H1 (cell line): ENCODE measurements at regions not wholly inside any gene's neighbourhood (a gene's known extent, or its start where the extent isn't known, plus 50 kb on each side); places are given as distances from the start of the nearest gene placed in this dataset.

ENCODE experiments used
- CTCF ChIA-PET: fragments of 300-600 bp; sonication (Branson Sonifier 250); formaldehyde crosslinking; loops from one replicate; lab custom pipeline; 2021; ENCODE audit not compliant: partially characterized antibody; lab: Charles Lee
- POLR2A ChIA-PET: fragments of 300-600 bp; sonication (Branson Sonifier 250); formaldehyde crosslinking; loops from one replicate; lab custom pipeline; 2021; ENCODE audit warnings: inconsistent platforms; ENCODE audit not compliant: partially characterized antibody; lab: Charles Lee
- DNase-seq, 2 experiments: peaks; one replicate each; pipeline versions ENCODE4 v3.0.0 to v3.0.0-alpha.2; 2010 to 2022; ENCODE audit warnings: low spot score in 2 of 2, low read depth in 1 of 2, mixed read lengths in 1 of 2
- FAIRE-seq: peaks from 2 replicates; lab custom pipeline; 2011; peaks lifted over from hg19 to GRCh38; lab: Jason Lieb, UNC
- H2AFZ ChIP-seq: 2 replicates; pipeline ENCODE4 v1.8.1; 2012; ENCODE audit warnings: low read length, inconsistent platforms
- H2AK5ac ChIP-seq: 2 replicates; pipeline ENCODE4 v1.6.1; 2013; ENCODE audit warnings: low read depth, low read length
- H2BK120ac ChIP-seq: replicated peaks from 2 replicates; pipeline ENCODE3; 2013; ENCODE audit warnings: low read depth, low read length, inconsistent platforms
- H2BK12ac ChIP-seq: 2 replicates; pipeline ENCODE4 v1.6.1; 2013; ENCODE audit warnings: low read depth, low read length
- H2BK15ac ChIP-seq: 2 replicates; pipeline ENCODE4 v1.6.1; 2013; ENCODE audit warnings: low read length
- H2BK20ac ChIP-seq: 2 replicates; pipeline ENCODE4 v1.6.1; 2013; ENCODE audit warnings: low read length
- H2BK5ac ChIP-seq: 2 replicates; pipeline ENCODE4 v1.6.1; 2013; ENCODE audit warnings: low read depth, low read length
- H3K14ac ChIP-seq: 2 replicates; pipeline ENCODE4 v1.6.1; 2013; ENCODE audit warnings: inconsistent platforms; ENCODE audit not compliant: insufficient read length
- H3K18ac ChIP-seq: 2 replicates; pipeline ENCODE4 v1.6.1; 2013; ENCODE audit warnings: low read length; ENCODE audit errors: extremely low read depth
- H3K23ac ChIP-seq: 2 replicates; pipeline ENCODE4 v1.6.1; 2013; ENCODE audit warnings: inconsistent platforms; ENCODE audit not compliant: insufficient read length
- H3K23me2 ChIP-seq: 2 replicates; pipeline ENCODE4 v1.6.1; 2013; ENCODE audit warnings: low read depth, low read length
- H3K27ac ChIP-seq: 2 replicates; pipeline ENCODE4 v1.6.1; 2011; ENCODE audit warnings: low read depth, low read length, inconsistent platforms
- H3K27me3 ChIP-seq, 4 experiments: replicated peaks in 1 of 4; 1 replicate in 1 of 4; 2 replicates in 3 of 4; pipeline versions ENCODE4 v1.6.1 to v1.8.1; 2011 to 2013; ENCODE audit warnings: low read length in 3 of 4, mild to moderate bottlenecking in 3 of 4, inconsistent platforms in 2 of 4, mixed read lengths in 2 of 4, moderate library complexity in 1 of 4; ENCODE audit not compliant: control insufficient read depth in 3 of 4, insufficient read depth in 3 of 4; ENCODE audit errors: extremely low read depth in 1 of 4
- H3K36me3 ChIP-seq, 4 experiments: 2 replicates each; pipeline versions ENCODE4 v1.6.1 to v1.8.1; 2011 to 2013; ENCODE audit warnings: mild to moderate bottlenecking in 4 of 4, low read length in 3 of 4, moderate library complexity in 2 of 4, control low read depth in 1 of 4, inconsistent platforms in 1 of 4; ENCODE audit not compliant: insufficient read depth in 4 of 4, control insufficient read depth in 2 of 4
- H3K4ac ChIP-seq: replicated peaks from 2 replicates; pipeline ENCODE3; 2013; ENCODE audit warnings: low read length, low read depth, mixed read lengths, inconsistent platforms; ENCODE audit not compliant: insufficient read length
- H3K4me1 ChIP-seq, 4 experiments: replicated peaks in 1 of 4; 1 replicate in 1 of 4; 2 replicates in 3 of 4; pipeline versions ENCODE4 v1.6.1 to v1.8.1; 2011 to 2013; ENCODE audit warnings: low read length in 3 of 4, inconsistent platforms in 2 of 4, mixed read lengths in 1 of 4; ENCODE audit not compliant: insufficient read depth in 4 of 4, control insufficient read depth in 3 of 4
- H3K4me2 ChIP-seq, 2 experiments: 2 replicates each; pipeline versions ENCODE4 v1.6.1 to v1.8.1; 2011 to 2013; ENCODE audit warnings: low read depth in 2 of 2, low read length in 2 of 2, control low read depth in 1 of 2, inconsistent platforms in 1 of 2, mild to moderate bottlenecking in 1 of 2; ENCODE audit not compliant: insufficient read depth in 1 of 2
- H3K4me3 ChIP-seq, 4 experiments: fragments of 200-600, 300-600 bp in 1 of 4; sonication (generic), shearing (Covaris generic), sonication (Bioruptor Twin) in 1 of 4; 2 replicates each; pipeline versions ENCODE4 v1.5.1 to v1.8.1; 2011 to 2016; ENCODE audit warnings: low read length in 4 of 4, low read depth in 3 of 4, control low read depth in 2 of 4, inconsistent platforms in 2 of 4, mild to moderate bottlenecking in 2 of 4, mixed read lengths in 1 of 4, moderate library complexity in 1 of 4; ENCODE audit not compliant: insufficient read depth in 2 of 4; ENCODE audit errors: extremely low read depth in 1 of 4
- H3K56ac ChIP-seq: replicated peaks from 2 replicates; pipeline ENCODE3; 2013; ENCODE audit warnings: low read depth, mild to moderate bottlenecking, mixed read lengths, low read length, inconsistent platforms; ENCODE audit not compliant: insufficient read length
- H3K79me1 ChIP-seq: 2 replicates; pipeline ENCODE4 v1.6.1; 2013; ENCODE audit warnings: low read depth, low read length, control low read depth
- H3K79me2 ChIP-seq, 2 experiments: 2 replicates each; pipeline versions ENCODE4 v1.6.1 to v1.8.1; 2012 to 2013; ENCODE audit warnings: low read length in 2 of 2, mild to moderate bottlenecking in 2 of 2, inconsistent platforms in 1 of 2; ENCODE audit not compliant: insufficient read depth in 2 of 2, control insufficient read depth in 1 of 2
- H3K9ac ChIP-seq, 4 experiments: replicated peaks in 1 of 4; 1 replicate in 1 of 4; 2 replicates in 3 of 4; pipeline versions ENCODE4 v1.6.1 to v1.8.1; 2011 to 2013; ENCODE audit warnings: low read depth in 3 of 4, low read length in 3 of 4, control low read depth in 2 of 4, mild to moderate bottlenecking in 2 of 4, moderate library complexity in 2 of 4, inconsistent platforms in 1 of 4; ENCODE audit errors: extremely low read depth in 1 of 4
- H3K9me3 ChIP-seq, 2 experiments: 2 replicates each; pipeline versions ENCODE4 v1.6.1 to v1.8.1; 2012 to 2013; ENCODE audit warnings: mild to moderate bottlenecking in 2 of 2, moderate library complexity in 2 of 2, control low read depth in 1 of 2, inconsistent platforms in 1 of 2, low read depth in 1 of 2, low read length in 1 of 2, mixed read lengths in 1 of 2; ENCODE audit not compliant: insufficient read depth in 2 of 2
- H4K20me1 ChIP-seq, 2 experiments: replicated peaks in 1 of 2; 2 replicates each; pipeline versions ENCODE3 to v1.8.1; 2011 to 2013; ENCODE audit warnings: inconsistent platforms in 2 of 2, low read length in 2 of 2, mild to moderate bottlenecking in 1 of 2; ENCODE audit not compliant: insufficient read depth in 2 of 2, control insufficient read depth in 1 of 2
- H4K5ac ChIP-seq: 2 replicates; pipeline ENCODE4 v1.6.1; 2013; ENCODE audit warnings: low read length, low read depth, mixed read lengths, inconsistent platforms; ENCODE audit not compliant: insufficient read length
- H4K8ac ChIP-seq: 2 replicates; pipeline ENCODE4 v1.8.0; 2013; ENCODE audit warnings: mild to moderate bottlenecking, moderate library complexity, low read length, inconsistent platforms; ENCODE audit not compliant: insufficient read depth; ENCODE audit errors: extremely low read depth
- H4K91ac ChIP-seq: replicated peaks from 2 replicates; pipeline ENCODE3; 2013; ENCODE audit warnings: low read length, mixed read lengths, inconsistent platforms; ENCODE audit not compliant: insufficient read length
- BRCA1 ChIP-seq: IDR thresholded peaks from 2 replicates; pipeline ENCODE4 v1.6.1; 2012; ENCODE audit warnings: low read depth, low read length, improper control_type of control experiment
- CHD2 ChIP-seq: IDR thresholded peaks from 2 replicates; pipeline ENCODE4 v1.6.1; 2012; ENCODE audit warnings: low read length, improper control_type of control experiment
- CTCF ChIP-seq, 3 experiments: IDR thresholded peaks; 1 replicate in 2 of 3; 2 replicates in 1 of 3; pipeline versions ENCODE4 v1.5.1 to v1.6.1; 2011; ENCODE audit warnings: low read length in 3 of 3, mild to moderate bottlenecking in 3 of 3, inconsistent platforms in 2 of 3, low read depth in 1 of 3, moderate library complexity in 1 of 3; ENCODE audit not compliant: insufficient read depth in 1 of 3; ENCODE audit errors: control extremely low read depth in 1 of 3
- GTF2F1 ChIP-seq: IDR thresholded peaks from 2 replicates; pipeline ENCODE4 v1.6.1; 2012; ENCODE audit warnings: low read depth, low read length, improper control_type of control experiment, borderline replicate concordance
- HDAC2 ChIP-seq, 2 experiments: fragments of 300-600 bp in 1 of 2; sonication (generic) in 1 of 2; IDR thresholded peaks; 2 replicates each; pipeline ENCODE4 v1.6.1; 2011 to 2012; ENCODE audit warnings: low read depth in 2 of 2, low read length in 2 of 2, mild to moderate bottlenecking in 2 of 2, moderate library complexity in 2 of 2, borderline replicate concordance in 1 of 2, inconsistent platforms in 1 of 2
- NANOG ChIP-seq: IDR thresholded peaks from 2 replicates; pipeline ENCODE4 v1.6.1; 2011; ENCODE audit warnings: low read length, low read depth, mild to moderate bottlenecking, inconsistent platforms; ENCODE audit not compliant: insufficient read depth, poor library complexity, severe bottlenecking
- RFX5 ChIP-seq: IDR thresholded peaks from 2 replicates; pipeline ENCODE4 v1.6.1; 2011; ENCODE audit warnings: low read depth, low read length, improper control_type of control experiment, borderline replicate concordance
- SIRT6 ChIP-seq: IDR thresholded peaks from one replicate; pipeline ENCODE4 v1.7.1; 2012; ENCODE audit warnings: low read length, inconsistent platforms
- SUZ12 ChIP-seq: fragments of 200-600 bp; sonication (generic); IDR thresholded peaks from 2 replicates; pipeline ENCODE4 v1.6.1; 2012; ENCODE audit warnings: mild to moderate bottlenecking, inconsistent platforms, low read length, moderate library complexity, mixed read lengths
- WGBS, 2 experiments: shearing (Covaris generic) in 1 of 2; methylation state at CpG; one replicate each; pipeline versions ENCODE4 v1.1.6 to v1.1.7; 2013 to 2015; ENCODE audit warnings: low lambda C conversion rate in 2 of 2, mixed read lengths in 2 of 2, inconsistent platforms in 1 of 2, low coverage in 1 of 2, missing lambda C conversion rate in 1 of 2; ENCODE audit not compliant: insufficient replicate concordance in 2 of 2, insufficient coverage in 1 of 2, insufficient read length in 1 of 2; ENCODE audit errors: extremely low coverage in 1 of 2, missing lambda C conversion rate in 1 of 2; 5-methylcytosine and 5-hydroxymethylcytosine counted together
- TF ChIP-seq, protein P1 (sequence below): IDR thresholded peaks from 2 replicates; pipeline ENCODE4 v1.6.1; 2012; ENCODE audit warnings: inconsistent platforms

GRCh38 chr2:37809931-37810570, 115.0 kb upstream of the RMDN2 start:
- Histone ChIP-seq H2AK5ac (no peak overlapping the region), H3K9ac (no peak overlapping the region), H3K56ac (no peak overlapping the region), H2BK20ac (no peak overlapping the region), H3K79me2 (no peaks in the 10 kb centered on the region), H3K4me1 (no peaks in the 10 kb centered on the region), H3K18ac (no peak overlapping the region), H4K8ac (no peak overlapping the region), H3K27ac (no peak overlapping the region), H3K9me3 (no peaks in the 10 kb centered on the region), H4K20me1 (no peaks in the 10 kb centered on the region), H3K27me3 (no peaks in the 10 kb centered on the region), H3K4me2 (no peak overlapping the region), H2BK120ac (no peak overlapping the region), H2BK15ac (no peak overlapping the region), H3K4ac (no peak overlapping the region), H2BK5ac (no peak overlapping the region), H3K36me3 (no peaks in the 10 kb centered on the region), H2AFZ (no peak overlapping the region), H4K91ac (no peak overlapping the region), H3K23ac (no peak overlapping the region), H2BK12ac (no peak overlapping the region), H3K23me2 (no peaks in the 10 kb centered on the region), H3K79me1 (no peaks in the 10 kb centered on the region), H3K14ac (no peak overlapping the region), H4K5ac (no peak overlapping the region), H3K4me3 (no peak overlapping the region)
- DNase-seq, result no peak
- WGBS, 2 experiments, result 87% methylated on average over 2 of the region's 2 CpGs; no CpG with 5 or more reads in 1 of the 2 experiments
- CTCF ChIA-PET, result interaction anchor here (0.6 to 3.2 kb wide), 11 partner anchors 16 to 714 kb away, joined by 3 to 20 read pairs (median 4); no protein-coding TSS in a partner anchor
- POLR2A ChIA-PET, result no interaction called here
- no peak for FAIRE-seq
- TF ChIP-seq NANOG (no peak), RFX5 (no peak), SIRT6 (no peak), GTF2F1 (no peak), BRCA1 (no peak), SUZ12 (no peak), CHD2 (no peak), CTCF (IDR thresholded peaks at IDR 0.05; ENCODE audit: control extremely low read depth in 1 of 3, insufficient read depth in 1 of 3, low read depth in 1 of 3, low read length in 3 of 3) (no peak), HDAC2 (IDR thresholded peaks at IDR 0.05; ENCODE audit: borderline replicate concordance in 1 of 2, low read depth in 2 of 2, low read length in 2 of 2) (no peak)
- TF ChIP-seq, protein P1, sequence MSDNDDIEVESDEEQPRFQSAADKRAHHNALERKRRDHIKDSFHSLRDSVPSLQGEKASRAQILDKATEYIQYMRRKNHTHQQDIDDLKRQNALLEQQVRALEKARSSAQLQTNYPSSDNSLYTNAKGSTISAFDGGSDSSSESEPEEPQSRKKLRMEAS, result no peak
